IMR-90 (cell line): ENCODE measurements at regions not wholly inside any gene's neighbourhood (a gene's known extent, or its start where the extent isn't known, plus 50 kb on each side); places are given as distances from the start of the nearest gene placed in this dataset.
"Not testable (repeated sequence)": the region's sequence is repeated elsewhere in the genome, so short reads cannot be mapped to it uniquely, and the experiment has no call there.

Source experiments
- ATAC-seq: fragments of 200-7000 bp; cut with Tn5 transposase; 2 replicates; pipeline ENCODE4 v1.9.1; 2020; ENCODE audit warnings: low read depth, mild to moderate bottlenecking, moderate library complexity
- BruUV-seq: library from RNA; stranded (reverse); fragments of 400-500 nt; replicated peaks from 2 replicates; lab custom pipeline; 2021; lab: Mats Ljungman, UMichigan
- CTCF ChIA-PET: fragments of 300-600 bp; formaldehyde crosslinking; extraction: SDS; loops from one replicate; lab custom pipeline; 2021; ENCODE audit warnings: antibody characterized with exemption; lab: Yijun Ruan, JAX
- POLR2A ChIA-PET: fragments of 300-600 bp; sonication (Branson Sonifier 250); formaldehyde crosslinking; loops from one replicate; lab custom pipeline; 2022; ENCODE audit warnings: antibody characterized with exemption; ENCODE audit not compliant: unreplicated experiment; lab: Charles Lee
- DNase-seq: peaks from one replicate; pipeline ENCODE4 v3.0.0; 2013
- H2AFZ ChIP-seq: replicated peaks from 2 replicates; pipeline ENCODE3; 2013; ENCODE audit warnings: low read length, mild to moderate bottlenecking; ENCODE audit not compliant: poor library complexity
- H2AK5ac ChIP-seq: 2 replicates; pipeline ENCODE4 v1.6.1; 2013; ENCODE audit warnings: low read depth, low read length, inconsistent platforms
- H2AK9ac ChIP-seq: replicated peaks from 2 replicates; pipeline ENCODE3; 2013; ENCODE audit warnings: mild to moderate bottlenecking, low read depth, low read length, moderate library complexity; ENCODE audit not compliant: poor library complexity
- H2BK120ac ChIP-seq: 2 replicates; pipeline ENCODE4 v1.6.1; 2013; ENCODE audit warnings: low read depth, low read length, inconsistent platforms
- H2BK15ac ChIP-seq: 3 replicates; pipeline ENCODE4 v1.6.1; 2013; ENCODE audit warnings: low read depth, low read length, inconsistent platforms
- H2BK20ac ChIP-seq: 2 replicates; pipeline ENCODE4 v1.6.1; 2013; ENCODE audit warnings: low read depth, mild to moderate bottlenecking, inconsistent platforms, low read length, moderate library complexity
- H2BK5ac ChIP-seq: 2 replicates; pipeline ENCODE4 v1.6.1; 2013; ENCODE audit warnings: mild to moderate bottlenecking, low read depth, low read length, inconsistent platforms; ENCODE audit not compliant: poor library complexity, severe bottlenecking
- H3K14ac ChIP-seq: replicated peaks from 2 replicates; pipeline ENCODE4 v1.6.1; 2013; ENCODE audit warnings: low read depth, low read length, inconsistent platforms
- H3K18ac ChIP-seq: 2 replicates; pipeline ENCODE4 v1.6.1; 2013; ENCODE audit warnings: low read depth, low read length, control low read depth
- H3K23ac ChIP-seq: 2 replicates; pipeline ENCODE4 v1.6.1; 2013; ENCODE audit warnings: low read depth, low read length, inconsistent platforms
- H3K27ac ChIP-seq: 2 replicates; pipeline ENCODE4 v1.5.1; 2013; ENCODE audit warnings: mild to moderate bottlenecking, control low read depth, low read length; ENCODE audit not compliant: insufficient read depth
- H3K27me3 ChIP-seq: 2 replicates; pipeline ENCODE4 v1.6.1; 2013; ENCODE audit warnings: low read length; ENCODE audit not compliant: control insufficient read depth, insufficient read depth
- H3K36me3 ChIP-seq: 2 replicates; pipeline ENCODE4 v1.6.1; 2013; ENCODE audit warnings: low read length, mixed read lengths; ENCODE audit not compliant: control insufficient read depth, insufficient read depth
- H3K4ac ChIP-seq: 2 replicates; pipeline ENCODE4 v1.6.1; 2013; ENCODE audit warnings: low read depth, low read length, inconsistent platforms
- H3K4me1 ChIP-seq: 2 replicates; pipeline ENCODE4 v1.6.1; 2013; ENCODE audit warnings: low read length, mixed read lengths; ENCODE audit not compliant: control insufficient read depth, insufficient read depth
- H3K4me2 ChIP-seq: 2 replicates; pipeline ENCODE4 v1.6.1; 2013; ENCODE audit warnings: low read depth, mild to moderate bottlenecking, control low read depth, low read length, moderate library complexity
- H3K4me3 ChIP-seq: 2 replicates; pipeline ENCODE4 v1.5.1; 2013; ENCODE audit warnings: low read depth, mild to moderate bottlenecking, control low read depth, low read length, moderate library complexity; ENCODE audit not compliant: insufficient read depth
- H3K56ac ChIP-seq: 2 replicates; pipeline ENCODE4 v1.6.1; 2013; ENCODE audit warnings: low read length, inconsistent platforms; ENCODE audit not compliant: insufficient read depth; ENCODE audit errors: extremely low read depth
- H3K79me1 ChIP-seq, 2 experiments: 2 replicates each; pipeline ENCODE4 v1.6.1; 2013; ENCODE audit warnings: low read length in 2 of 2, inconsistent platforms in 1 of 2, low read depth in 1 of 2
- H3K9ac ChIP-seq: 2 replicates; pipeline ENCODE4 v1.6.1; 2013; ENCODE audit warnings: low read depth, low read length, control low read depth
- H3K9me1 ChIP-seq: 2 replicates; pipeline ENCODE4 v1.6.1; 2013; ENCODE audit warnings: low read length, inconsistent platforms; ENCODE audit not compliant: insufficient read depth
- H3K9me3 ChIP-seq: 2 replicates; pipeline ENCODE4 v1.6.1; 2013; ENCODE audit warnings: low read length; ENCODE audit not compliant: control insufficient read depth, insufficient read depth
- H4K20me1 ChIP-seq: 2 replicates; pipeline ENCODE4 v1.6.1; 2013; ENCODE audit warnings: low read length, inconsistent platforms; ENCODE audit not compliant: insufficient read depth
- H4K5ac ChIP-seq: 2 replicates; pipeline ENCODE4 v1.6.1; 2013; ENCODE audit warnings: mild to moderate bottlenecking, low read depth, low read length, control low read depth
- H4K8ac ChIP-seq, 2 experiments: 2 replicates each; pipeline ENCODE4 v1.6.1; 2013; ENCODE audit warnings: low read depth in 2 of 2, low read length in 2 of 2, control low read depth in 1 of 2, inconsistent platforms in 1 of 2
- H4K91ac ChIP-seq: 2 replicates; pipeline ENCODE4 v1.6.1; 2013; ENCODE audit warnings: low read depth, low read length, inconsistent platforms; ENCODE audit not compliant: insufficient read depth
- WGBS, 2 experiments: methylation state at CpG; one replicate each; pipeline versions ENCODE4 v1.1.5 to v1.1.7; 2013; ENCODE audit warnings: missing lambda C conversion rate in 2 of 2; ENCODE audit not compliant: insufficient read length in 1 of 2; ENCODE audit errors: extremely low coverage in 2 of 2; 5-methylcytosine and 5-hydroxymethylcytosine counted together
- dilution Hi-C: fragments of 300-500 bp; cut with HindIII; formaldehyde crosslinking; loops from one replicate; pipeline ENCODE4 v1.14.3; 2018; ENCODE audit warnings: low sequenced_read_pairs; ENCODE audit not compliant: unreplicated experiment
- in situ Hi-C: fragments of 300-500 bp; cut with MboI; formaldehyde crosslinking; loops from 3 replicates; pipeline ENCODE4 v1.14.3; 2019; ENCODE audit warnings: low sequenced_read_pairs, inconsistent platforms, mixed read lengths
- intact Hi-C: fragments of 100-400 bp; cut with micrococcal nuclease; formaldehyde crosslinking; loops from 2 replicates; pipeline ENCODE4 v1.10.0; 2022

- H3K36me3 ChIP-seq, H2BK5ac ChIP-seq, H4K91ac ChIP-seq, H3K27me3 ChIP-seq, H2AFZ ChIP-seq, H4K20me1 ChIP-seq, H3K9me3 ChIP-seq, CTCF ChIA-PET, H3K79me1 ChIP-seq, H3K56ac ChIP-seq, H3K9ac ChIP-seq, H2BK20ac ChIP-seq, H3K27ac ChIP-seq, H2BK15ac ChIP-seq, DNase-seq, H3K4me1 ChIP-seq, intact Hi-C loops, H2AK5ac ChIP-seq, H2BK120ac ChIP-seq, H3K14ac ChIP-seq, POLR2A ChIA-PET, ATAC-seq, H3K4ac ChIP-seq, H4K5ac ChIP-seq, H2AK9ac ChIP-seq, H3K4me2 ChIP-seq, dilution Hi-C loops, H4K8ac ChIP-seq, H3K4me3 ChIP-seq, H3K9me1 ChIP-seq, BruUV-seq, H3K18ac ChIP-seq, H3K23ac ChIP-seq, in situ Hi-C loops: not testable (repeated sequence)
- no CpG with 5 or more reads among the region's 2 CpGs for WGBS, 2 experiments
These were observed 578.3 kb downstream of the ZNF608 start for GRCh38 chr5:124168093-124168492.
